Effector memory CD8-positive, alpha-beta T cell (primary cell): ENCODE measurements at regions not wholly inside any gene's neighbourhood (a gene's known extent, or its start where the extent isn't known, plus 50 kb on each side); places are given as distances from the start of the nearest gene placed in this dataset.

Experiments used
- ATAC-seq: fragments of 150-1000 bp; cut with Tn5 transposase; replicated peaks from 2 replicates; pipeline ENCODE4 v1.10.0; 2021; ENCODE audit warnings: mild to moderate bottlenecking, moderate library complexity
- DNase-seq, 3 experiments: peaks; one replicate each; pipeline ENCODE4 v3.0.0; 2021
- H3K27ac Mint-ChIP-seq, 2 donors: one replicate each; pipeline ENCODE4 v1.8.0; 2022; ENCODE audit warnings: mild to moderate bottlenecking in 2 of 2, mixed read lengths in 2 of 2, moderate library complexity in 2 of 2
- H3K27me3 Mint-ChIP-seq, 2 donors: one replicate each; pipeline ENCODE4 v1.8.0; 2022; ENCODE audit warnings: mixed read lengths in 2 of 2
- H3K36me3 Mint-ChIP-seq: one replicate; pipeline ENCODE4 v1.8.0; 2022; ENCODE audit warnings: mild to moderate bottlenecking, moderate library complexity, mixed read lengths; ENCODE audit not compliant: insufficient read depth
- H3K4me1 Mint-ChIP-seq, 2 donors: one replicate each; pipeline ENCODE4 v1.8.0; 2022; ENCODE audit warnings: low read depth in 2 of 2, mixed read lengths in 2 of 2
- H3K4me3 Mint-ChIP-seq, 2 donors: one replicate each; pipeline ENCODE4 v1.8.0; 2022; ENCODE audit warnings: mild to moderate bottlenecking in 2 of 2, mixed read lengths in 2 of 2, moderate library complexity in 2 of 2
- H3K9me3 Mint-ChIP-seq, 2 donors: one replicate each; pipeline ENCODE4 v1.8.0; 2022; ENCODE audit warnings: mixed read lengths in 2 of 2

GRCh38 chr2:235132651-235133050 lies 180.8 kb downstream of the SH3BP4 start:
- Mint-ChIP-seq H3K27ac (no peak overlapping the region), H3K4me3 (no peak overlapping the region), H3K27me3 (peaks cover 46 to 57% of the 10 kb centered on the region in 2 donors), H3K4me1 (no peaks in the 10 kb centered on the region), H3K36me3 (no peaks in the 10 kb centered on the region), H3K9me3 (no peaks in the 10 kb centered on the region)
- no peak for DNase-seq
- ATAC-seq = no peak

- H3K36me3 Mint-ChIP-seq = no peaks in the 10 kb centered on the region
- no peak for ATAC-seq
- H3K27me3 Mint-ChIP-seq = peaks cover 46 to 57% of the 10 kb centered on the region in 2 donors
- H3K4me3 Mint-ChIP-seq = no peak overlapping the region
- no peak overlapping the region for H3K27ac Mint-ChIP-seq
- no peaks in the 10 kb centered on the region for H3K4me1 Mint-ChIP-seq
- DNase-seq = no peak
- H3K9me3 Mint-ChIP-seq = no peaks in the 10 kb centered on the region
Observed at GRCh38 chr2:235133837-235134236, 182.0 kb downstream of the SH3BP4 start.

DNA sequence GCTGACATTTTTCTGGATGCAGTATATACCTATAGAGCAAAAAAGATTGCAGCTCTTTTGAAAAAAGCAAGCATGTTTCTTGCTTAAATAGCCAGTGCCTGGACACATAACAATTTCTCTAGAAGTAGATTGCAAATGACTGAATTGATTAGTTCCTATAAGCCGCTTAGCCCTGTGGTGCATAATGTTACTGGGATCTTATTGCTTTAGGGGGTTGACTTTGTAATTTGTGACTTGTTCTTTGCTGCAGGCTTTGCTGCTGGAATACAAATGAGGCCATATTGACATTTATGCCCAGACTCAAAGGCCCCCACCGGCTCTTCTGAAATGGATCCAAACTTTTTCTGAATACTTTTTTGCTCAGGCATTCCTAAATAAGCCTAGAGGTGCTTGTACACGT lies 182.6 kb downstream of the SH3BP4 start:
- H3K9me3 Mint-ChIP-seq = no peaks in the 10 kb centered on the region
- no peak for ATAC-seq
- no peak overlapping the region for H3K4me3 Mint-ChIP-seq
- H3K4me1 Mint-ChIP-seq = no peaks in the 10 kb centered on the region
- H3K27me3 Mint-ChIP-seq = peaks cover 46 to 57% of the 10 kb centered on the region in 2 donors
- no peak overlapping the region for H3K27ac Mint-ChIP-seq
- DNase-seq = no peak
- no peaks in the 10 kb centered on the region for H3K36me3 Mint-ChIP-seq

DNA sequence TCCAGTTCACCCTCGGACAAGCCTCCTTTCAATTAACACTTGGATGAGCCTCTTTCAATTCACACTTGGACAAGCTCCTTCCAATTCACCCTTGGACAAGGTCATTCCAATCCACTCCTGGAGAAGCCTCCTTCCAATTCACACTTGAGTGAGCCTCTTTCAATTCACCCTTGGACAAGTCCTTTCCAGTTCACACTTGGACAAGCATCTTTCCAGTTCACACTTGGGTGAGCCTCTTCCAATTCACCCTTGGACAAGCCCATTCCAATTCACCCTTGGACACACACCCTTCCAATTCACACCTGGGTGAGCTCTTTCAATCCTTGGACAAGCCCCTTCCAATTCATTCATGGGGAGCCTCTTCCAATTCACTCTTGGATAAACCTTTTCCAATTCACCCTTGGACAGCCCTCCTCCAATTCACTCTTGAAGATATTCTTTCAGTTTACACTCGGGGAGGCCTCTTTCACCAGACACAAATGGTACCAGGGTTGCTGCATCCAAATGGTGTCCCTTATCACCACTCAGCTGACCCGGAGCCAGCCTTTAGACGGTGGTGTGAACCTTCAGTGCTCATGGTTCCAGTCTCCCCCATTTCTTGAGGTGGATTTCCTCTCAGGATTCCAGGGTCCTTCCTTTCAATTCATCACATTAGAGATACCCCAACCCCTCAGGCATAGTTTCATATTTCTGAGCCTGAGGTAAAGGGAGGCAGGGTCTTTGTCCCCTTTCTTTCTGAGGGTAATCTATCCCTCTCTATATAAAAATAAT lies 183.6 kb downstream of the SH3BP4 start:
- peak overlapping the region in 1 of 2 donors; percentile 36 for H3K27ac Mint-ChIP-seq
- peaks cover 46 to 57% of the 10 kb centered on the region in 2 donors for H3K27me3 Mint-ChIP-seq
- ATAC-seq (no peak), DNase-seq (no peak)
- no peak overlapping the region for H3K4me3 Mint-ChIP-seq
- no peaks in the 10 kb centered on the region for H3K9me3 Mint-ChIP-seq
- no peaks in the 10 kb centered on the region for H3K4me1 Mint-ChIP-seq
- no peaks in the 10 kb centered on the region for H3K36me3 Mint-ChIP-seq

- Mint-ChIP-seq H3K27me3 (peaks cover 48 to 57% of the 10 kb centered on the region in 2 donors), H3K9me3 (no peaks in the 10 kb centered on the region), H3K36me3 (no peaks in the 10 kb centered on the region), H3K27ac (no peak overlapping the region), H3K4me3 (no peak overlapping the region), H3K4me1 (no peaks in the 10 kb centered on the region)
- no peak for ATAC-seq
- peak; percentile 40 to 50 (median 42) for DNase-seq
Observed at GRCh38 chr2:235135990-235136561, 184.3 kb downstream of the SH3BP4 start.

- H3K27me3 Mint-ChIP-seq = peaks cover 30 to 45% of the 10 kb centered on the region in 2 donors
- H3K4me3 Mint-ChIP-seq = no peak overlapping the region
- no peak overlapping the region for H3K27ac Mint-ChIP-seq
- no peaks in the 10 kb centered on the region for H3K9me3 Mint-ChIP-seq
- no peaks in the 10 kb centered on the region for H3K36me3 Mint-ChIP-seq
- no peak for ATAC-seq
- no peaks in the 10 kb centered on the region for H3K4me1 Mint-ChIP-seq
- no peak for DNase-seq
Observed at GRCh38 chr2:235138339-235138738, 186.5 kb downstream of the SH3BP4 start.

DNA sequence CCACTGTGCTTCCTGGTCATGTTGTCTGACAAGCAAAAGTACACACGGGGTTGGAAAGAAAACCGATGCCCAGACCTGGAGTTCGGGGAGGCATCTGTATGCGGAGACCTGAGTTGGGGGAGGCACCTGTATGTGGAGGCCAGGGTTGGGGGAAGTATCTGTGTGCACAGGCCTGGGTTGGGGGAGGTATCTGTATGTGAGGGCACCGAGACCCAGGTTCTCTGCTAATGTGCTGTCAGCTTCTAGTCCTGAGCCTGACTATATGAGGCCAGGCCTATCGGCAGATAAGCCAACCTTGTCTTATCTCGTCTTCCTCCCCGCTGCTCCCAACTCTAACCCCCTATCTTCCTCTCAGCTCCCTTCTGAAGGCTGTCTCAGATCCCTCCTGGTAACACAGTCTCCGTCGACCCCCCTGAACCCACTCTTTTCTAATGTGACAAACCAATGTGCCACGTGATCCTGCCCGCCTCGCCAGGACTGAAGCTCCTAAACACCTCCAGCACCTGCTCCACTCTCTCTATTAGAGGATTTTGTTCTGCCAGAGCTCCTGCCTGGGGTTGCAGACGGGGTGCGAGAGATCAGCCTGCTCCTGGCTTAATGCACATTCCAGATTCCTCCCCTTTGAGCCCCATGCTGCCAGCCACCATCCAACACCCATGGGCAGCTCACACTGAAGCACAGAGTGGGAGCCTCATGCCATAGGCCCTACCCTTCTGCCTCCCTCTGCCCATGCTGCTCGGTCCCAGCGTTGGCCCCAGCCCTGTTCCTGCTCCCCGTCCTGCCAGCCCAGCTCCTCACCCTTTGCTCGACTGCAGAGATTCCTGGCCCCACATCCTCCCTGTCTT lies 188.4 kb downstream of the SH3BP4 start:
- no peak for ATAC-seq
- no peak overlapping the region for H3K27ac Mint-ChIP-seq

DNA sequence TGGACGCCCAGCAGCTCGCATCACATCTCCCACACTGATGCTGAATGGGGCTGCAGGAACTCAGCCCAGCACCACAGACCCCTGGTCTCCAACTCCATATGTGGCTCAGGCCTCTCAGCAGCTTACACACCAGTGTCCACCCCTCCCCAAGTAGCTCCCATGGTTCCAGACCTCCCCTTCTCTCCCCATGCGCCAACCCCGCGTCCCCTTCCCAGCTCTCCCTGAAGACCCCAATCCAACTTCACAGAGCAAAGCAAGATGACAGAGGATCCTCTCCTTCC lies 188.9 kb downstream of the SH3BP4 start:
- no peaks in the 10 kb centered on the region for H3K9me3 Mint-ChIP-seq
- H3K4me3 Mint-ChIP-seq = no peak overlapping the region
- no peaks in the 10 kb centered on the region for H3K4me1 Mint-ChIP-seq
- H3K27me3 Mint-ChIP-seq = peaks cover 25 to 45% of the 10 kb centered on the region in 2 donors
- ATAC-seq = no peak
- DNase-seq = no peak
- H3K27ac Mint-ChIP-seq = no peak overlapping the region
- H3K36me3 Mint-ChIP-seq = no peaks in the 10 kb centered on the region

More for the DNA sequence above, 188.4 kb downstream of the SH3BP4 start:
- no peak for DNase-seq
- no peaks in the 10 kb centered on the region for H3K4me1 Mint-ChIP-seq
- H3K9me3 Mint-ChIP-seq = no peaks in the 10 kb centered on the region
- peaks cover 31 to 51% of the 10 kb centered on the region in 2 donors for H3K27me3 Mint-ChIP-seq
- H3K4me3 Mint-ChIP-seq = no peak overlapping the region
- H3K36me3 Mint-ChIP-seq = no peaks in the 10 kb centered on the region

DNA sequence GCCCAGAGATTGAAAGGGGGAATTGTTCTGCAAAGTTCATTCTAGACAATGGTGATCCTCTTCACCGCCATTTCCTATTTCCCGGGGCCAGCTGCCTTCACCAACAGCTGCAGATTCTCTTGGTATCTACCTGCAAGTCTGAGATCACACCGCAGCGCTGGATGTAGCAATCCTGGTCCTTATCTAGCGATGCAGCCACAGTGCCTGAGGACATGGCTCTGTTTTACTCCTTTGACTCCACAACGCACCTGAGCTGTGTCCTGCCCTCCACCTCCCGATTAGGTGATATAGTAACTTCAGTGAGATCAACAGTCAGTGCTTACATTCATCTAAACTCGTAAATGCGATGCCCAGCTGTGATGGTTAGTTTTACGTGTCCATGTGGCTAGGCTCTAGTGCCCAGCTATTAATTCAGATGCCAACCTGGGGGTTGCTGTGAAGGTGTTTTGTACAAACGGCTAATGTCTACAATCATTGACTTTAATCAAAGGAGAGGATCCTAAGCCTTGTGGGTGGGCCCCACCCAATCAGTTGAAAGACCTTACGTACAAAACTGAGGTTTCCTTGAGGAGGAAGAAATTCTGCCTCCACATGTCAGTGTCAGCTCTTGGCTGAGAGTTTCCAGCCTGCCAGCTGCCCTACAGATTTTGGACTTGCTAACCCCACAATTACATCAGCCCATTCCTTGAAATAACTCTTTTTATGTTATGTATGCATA lies 189.8 kb downstream of the SH3BP4 start:
- Mint-ChIP-seq H3K27ac (no peak overlapping the region), H3K36me3 (no peaks in the 10 kb centered on the region), H3K9me3 (no peaks in the 10 kb centered on the region), H3K4me3 (no peak overlapping the region), H3K4me1 (no peaks in the 10 kb centered on the region), H3K27me3 (peaks cover 22 to 40% of the 10 kb centered on the region in 2 donors)
- no peak for ATAC-seq
- DNase-seq = no peak

GRCh38 chr2:235142601-235143000 lies 190.8 kb downstream of the SH3BP4 start:
- Mint-ChIP-seq H3K9me3 (no peaks in the 10 kb centered on the region), H3K27ac (no peak overlapping the region), H3K4me3 (no peak overlapping the region), H3K27me3 (peaks cover 23 to 38% of the 10 kb centered on the region in 2 donors), H3K36me3 (no peaks in the 10 kb centered on the region), H3K4me1 (no peaks in the 10 kb centered on the region)
- DNase-seq (no peak), ATAC-seq (no peak)

DNA sequence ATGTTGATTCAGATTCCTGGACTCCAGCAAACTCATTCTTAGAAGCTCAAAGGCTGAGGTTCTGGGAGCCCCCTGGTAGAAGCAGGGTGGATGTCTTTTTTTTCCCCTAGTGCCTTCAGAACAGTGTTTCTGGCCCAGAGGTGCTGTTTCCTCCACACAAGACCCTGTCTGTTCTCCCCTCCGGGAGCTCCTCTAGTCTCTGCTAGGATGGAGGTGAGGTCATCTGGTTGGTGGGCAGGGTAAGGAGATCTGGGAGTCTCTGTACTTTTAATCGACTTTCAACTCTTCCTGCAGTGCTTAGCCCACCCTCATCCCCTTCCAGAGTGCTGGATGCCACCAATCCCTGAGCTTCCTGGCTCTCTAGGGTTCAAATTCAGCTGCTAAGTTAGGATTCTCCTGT lies 192.0 kb downstream of the SH3BP4 start:
- Mint-ChIP-seq H3K4me3 (no peak overlapping the region), H3K27me3 (peaks cover 23 to 45% of the 10 kb centered on the region in 2 donors), H3K9me3 (no peaks in the 10 kb centered on the region), H3K36me3 (no peaks in the 10 kb centered on the region), H3K4me1 (no peaks in the 10 kb centered on the region), H3K27ac (no peak overlapping the region)
- ATAC-seq (no peak), DNase-seq (no peak)

DNA sequence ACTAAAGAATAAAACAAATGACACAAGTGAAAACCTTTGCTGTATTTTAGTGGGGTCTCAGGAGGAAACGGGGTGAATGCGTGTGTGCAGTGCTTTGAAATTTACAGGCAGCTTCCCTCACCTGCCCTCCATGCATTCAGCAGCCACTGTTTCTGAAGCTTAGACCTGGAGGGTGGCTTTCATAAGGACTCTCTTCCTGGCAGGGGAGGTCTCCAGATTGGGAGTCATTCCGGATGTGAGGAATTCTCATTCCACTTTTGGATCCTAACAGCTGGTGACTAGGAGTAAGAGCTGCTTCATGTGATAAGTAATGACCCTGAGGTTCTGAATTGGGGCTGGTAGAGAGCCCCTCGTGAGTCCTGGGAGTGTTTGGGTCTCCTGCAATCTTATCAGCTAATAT lies 192.5 kb downstream of the SH3BP4 start:
- H3K4me1 Mint-ChIP-seq = no peaks in the 10 kb centered on the region
- no peaks in the 10 kb centered on the region for H3K9me3 Mint-ChIP-seq
- H3K27me3 Mint-ChIP-seq = peaks cover 26 to 47% of the 10 kb centered on the region in 2 donors
- ATAC-seq = no peak
- H3K36me3 Mint-ChIP-seq = no peaks in the 10 kb centered on the region
- H3K4me3 Mint-ChIP-seq = no peak overlapping the region
- no peak overlapping the region for H3K27ac Mint-ChIP-seq
- no peak for DNase-seq

GRCh38 chr2:235146206-235146605 lies 194.4 kb downstream of the SH3BP4 start:
- H3K27ac Mint-ChIP-seq = no peak overlapping the region
- H3K9me3 Mint-ChIP-seq = no peaks in the 10 kb centered on the region
- H3K27me3 Mint-ChIP-seq = peaks cover 34 to 54% of the 10 kb centered on the region in 2 donors
- no peak for DNase-seq
- no peaks in the 10 kb centered on the region for H3K4me1 Mint-ChIP-seq
- H3K36me3 Mint-ChIP-seq = no peaks in the 10 kb centered on the region
- no peak for ATAC-seq
- H3K4me3 Mint-ChIP-seq = no peak overlapping the region
